GM18498 (cell line): ENCODE measurements at regions not wholly inside any gene's neighbourhood (a gene's known extent, or its start where the extent isn't known, plus 50 kb on each side); places are given as distances from the start of the nearest gene placed in this dataset.

Source experiments
- ATAC-seq: cut with Tn5 transposase; IDR thresholded peaks from one replicate; pipeline ENCODE4 v1.9.1; 2021; ENCODE audit warnings: mild to moderate bottlenecking, moderate library complexity; ENCODE audit not compliant: unreplicated experiment

- no peak for ATAC-seq
These were observed 320.0 kb downstream of the BRINP2 start for GRCh38 chr1:177490786-177491185.

- ATAC-seq = no peak
These were observed 319.4 kb downstream of the BRINP2 start for GRCh38 chr1:177490036-177490639.

- no peak for ATAC-seq
These were observed 318.0 kb downstream of the BRINP2 start for GRCh38 chr1:177488722-177489121.

GRCh38 chr1:177487481-177487880, 316.7 kb downstream of the BRINP2 start:
- ATAC-seq = no peak

GRCh38 chr1:177480741-177481305, 310.1 kb downstream of the BRINP2 start:
- no peak for ATAC-seq

- ATAC-seq = no peak
These were observed 308.8 kb downstream of the BRINP2 start for GRCh38 chr1:177479600-177479999.

GRCh38 chr1:177476676-177477075, 305.9 kb downstream of the BRINP2 start:
- no peak for ATAC-seq

GRCh38 chr1:177472567-177472966, 301.8 kb downstream of the BRINP2 start:
- ATAC-seq = no peak

- no peak for ATAC-seq
These were observed 300.5 kb downstream of the BRINP2 start for GRCh38 chr1:177471244-177471643.

- ATAC-seq = no peak
These were observed 298.8 kb downstream of the BRINP2 start for GRCh38 chr1:177469519-177469918.

GRCh38 chr1:177466286-177466685, 295.5 kb downstream of the BRINP2 start:
- ATAC-seq = no peak

GRCh38 chr1:177464686-177465085, 293.9 kb downstream of the BRINP2 start:
- no peak for ATAC-seq

GRCh38 chr1:177451191-177451590, 280.4 kb downstream of the BRINP2 start:
- no peak for ATAC-seq

GRCh38 chr1:177448652-177449357, 278.0 kb downstream of the BRINP2 start:
- ATAC-seq = no peak

GRCh38 chr1:177448036-177448615, 277.4 kb downstream of the BRINP2 start:
- ATAC-seq = no peak

- no peak for ATAC-seq
These were observed 274.4 kb downstream of the BRINP2 start for GRCh38 chr1:177444997-177445746.

- no peak for ATAC-seq
These were observed 272.2 kb downstream of the BRINP2 start for GRCh38 chr1:177443003-177443402.

GRCh38 chr1:177442584-177442983, 271.8 kb downstream of the BRINP2 start:
- no peak for ATAC-seq

GRCh38 chr1:177441281-177441680, 270.5 kb downstream of the BRINP2 start:
- no peak for ATAC-seq

GRCh38 chr1:177440821-177441220, 270.1 kb downstream of the BRINP2 start:
- ATAC-seq = no peak

GRCh38 chr1:177439301-177439700, 268.5 kb downstream of the BRINP2 start:
- ATAC-seq = no peak
